HG03060 (cell line): ENCODE measurements at regions not wholly inside any gene's neighbourhood (a gene's known extent, or its start where the extent isn't known, plus 50 kb on each side); places are given as distances from the start of the nearest gene placed in this dataset.
"Not testable (repeated sequence)": the region's sequence is repeated elsewhere in the genome, so short reads cannot be mapped to it uniquely, and the experiment has no call there.

Experiments
- ATAC-seq: cut with Tn5 transposase; IDR thresholded peaks from one replicate; pipeline ENCODE4 v1.9.1; 2021; ENCODE audit warnings: low read depth, moderate number of reproducible peaks; ENCODE audit not compliant: unreplicated experiment

GRCh38 chr5:93941897-93942296, 200.5 kb upstream of the POU5F2 start:
- no peak for ATAC-seq

- not testable (repeated sequence) for ATAC-seq
Observed at GRCh38 chr5:93933269-93933668, 191.9 kb upstream of the POU5F2 start.

GRCh38 chr5:93930098-93930497, 188.7 kb upstream of the POU5F2 start:
- ATAC-seq: no peak

GRCh38 chr5:93929131-93929530, 187.7 kb upstream of the POU5F2 start:
- no peak for ATAC-seq

GRCh38 chr5:93926831-93927620, 185.6 kb upstream of the POU5F2 start:
- ATAC-seq: no peak

GRCh38 chr5:93925321-93925720, 183.9 kb upstream of the POU5F2 start:
- no peak for ATAC-seq

GRCh38 chr5:93924628-93925027, 183.2 kb upstream of the POU5F2 start:
- no peak for ATAC-seq

- ATAC-seq: no peak
Observed at GRCh38 chr5:93922551-93922950, 181.2 kb upstream of the POU5F2 start.

GRCh38 chr5:93921001-93921400, 179.6 kb upstream of the POU5F2 start:
- no peak for ATAC-seq

GRCh38 chr5:93916872-93917271, 175.5 kb upstream of the POU5F2 start:
- ATAC-seq: no peak

- no peak for ATAC-seq
Observed at GRCh38 chr5:93915142-93915553, 173.7 kb upstream of the POU5F2 start.

- ATAC-seq: no peak
Observed at GRCh38 chr5:93911609-93912008, 170.2 kb upstream of the POU5F2 start.

GRCh38 chr5:93909356-93909755, 168.0 kb upstream of the POU5F2 start:
- no peak for ATAC-seq

- no peak for ATAC-seq
Observed at GRCh38 chr5:93904917-93905316, 163.5 kb upstream of the POU5F2 start.

GRCh38 chr5:93902288-93902687, 160.9 kb upstream of the POU5F2 start:
- ATAC-seq: no peak

GRCh38 chr5:93899026-93899600, 157.7 kb upstream of the POU5F2 start:
- ATAC-seq: peak; percentile 58

GRCh38 chr5:93894601-93895354, 153.4 kb upstream of the POU5F2 start:
- ATAC-seq: no peak

- no peak for ATAC-seq
Observed at GRCh38 chr5:93893075-93893474, 151.7 kb upstream of the POU5F2 start.

- no peak for ATAC-seq
Observed at GRCh38 chr5:93892481-93892880, 151.1 kb upstream of the POU5F2 start.

GRCh38 chr5:93891491-93892480, 150.4 kb upstream of the POU5F2 start:
- no peak for ATAC-seq
